Activated CD8-positive, alpha-beta memory T cell treated with anti-CD3 and anti-CD28 coated beads for 36 hours (primary cell): ENCODE measurements at regions not wholly inside any gene's neighbourhood (a gene's known extent, or its start where the extent isn't known, plus 50 kb on each side); places are given as distances from the start of the nearest gene placed in this dataset.

Source experiments
- CTCF ChIA-PET: fragments of 350-600 bp; sonication (Branson Sonifier 250); formaldehyde crosslinking; loops from one replicate; lab custom pipeline; 2021; ENCODE audit warnings: antibody characterized with exemption; lab: Charles Lee
- POLR2A ChIA-PET: fragments of 350-600 bp; sonication (Branson Sonifier 250); formaldehyde crosslinking; loops from one replicate; lab custom pipeline; 2021; ENCODE audit warnings: antibody characterized with exemption; lab: Charles Lee

- ChIA-PET POLR2A (no interaction called here), CTCF (no interaction called here)
Measured at GRCh38 chr18:27711382-27711781, 465.5 kb downstream of the CDH2 start.

- ChIA-PET POLR2A (no interaction called here), CTCF (no interaction called here)
Measured at GRCh38 chr18:27709344-27709743, 467.6 kb downstream of the CDH2 start.

- POLR2A ChIA-PET = no interaction called here
- CTCF ChIA-PET = no interaction called here
Measured at GRCh38 chr18:27707201-27707600, 469.7 kb downstream of the CDH2 start.

GRCh38 chr18:27704736-27705361, 472.1 kb downstream of the CDH2 start:
- CTCF ChIA-PET = no interaction called here
- POLR2A ChIA-PET = no interaction called here

GRCh38 chr18:27699137-27699536, 477.8 kb downstream of the CDH2 start:
- CTCF ChIA-PET = no interaction called here
- POLR2A ChIA-PET = no interaction called here

- ChIA-PET POLR2A (no interaction called here), CTCF (no interaction called here)
Measured at GRCh38 chr18:27696148-27696547, 480.8 kb downstream of the CDH2 start.

GRCh38 chr18:27695503-27695902, 481.4 kb downstream of the CDH2 start:
- POLR2A ChIA-PET = no interaction called here
- CTCF ChIA-PET = no interaction called here

- ChIA-PET POLR2A (no interaction called here), CTCF (no interaction called here)
Measured at GRCh38 chr18:27695052-27695451, 481.9 kb downstream of the CDH2 start.

- ChIA-PET CTCF (no interaction called here), POLR2A (no interaction called here)
Measured at GRCh38 chr18:27688581-27688980, 488.3 kb downstream of the CDH2 start.

- CTCF ChIA-PET = no interaction called here
- POLR2A ChIA-PET = no interaction called here
Measured at GRCh38 chr18:27687351-27687979, 489.5 kb downstream of the CDH2 start.

GRCh38 chr18:27685807-27686412, 491.0 kb downstream of the CDH2 start:
- POLR2A ChIA-PET = no interaction called here

GRCh38 chr18:27685091-27685490, 491.8 kb downstream of the CDH2 start:
- ChIA-PET CTCF (no interaction called here), POLR2A (no interaction called here)

More at GRCh38 chr18:27685807-27686412, 491.0 kb downstream of the CDH2 start:
- CTCF ChIA-PET = no interaction called here

- CTCF ChIA-PET = no interaction called here
- POLR2A ChIA-PET = no interaction called here
Measured at GRCh38 chr18:27674411-27674810, 489.3 kb upstream of the CHST9 start.

GRCh38 chr18:27673861-27674260, 488.8 kb upstream of the CHST9 start:
- ChIA-PET CTCF (no interaction called here), POLR2A (no interaction called here)

- ChIA-PET CTCF (no interaction called here), POLR2A (no interaction called here)
Measured at GRCh38 chr18:27668158-27668557, 483.1 kb upstream of the CHST9 start.

GRCh38 chr18:27667064-27667463, 482.0 kb upstream of the CHST9 start:
- CTCF ChIA-PET = no interaction called here

GRCh38 chr18:27666016-27666415, 480.9 kb upstream of the CHST9 start:
- POLR2A ChIA-PET = no interaction called here
- CTCF ChIA-PET = no interaction called here

More at GRCh38 chr18:27667064-27667463, 482.0 kb upstream of the CHST9 start:
- POLR2A ChIA-PET = no interaction called here

GRCh38 chr18:27665264-27665799, 480.2 kb upstream of the CHST9 start:
- POLR2A ChIA-PET = no interaction called here
- CTCF ChIA-PET = interaction anchor here (0.6 kb wide), 1 partner anchor 58 kb away, joined by 3 read pairs; no protein-coding TSS in a partner anchor

GRCh38 chr18:27662949-27663348, 477.8 kb upstream of the CHST9 start:
- POLR2A ChIA-PET = no interaction called here

GRCh38 chr18:27662537-27662936, 477.4 kb upstream of the CHST9 start:
- ChIA-PET CTCF (no interaction called here), POLR2A (no interaction called here)

More at GRCh38 chr18:27662949-27663348, 477.8 kb upstream of the CHST9 start:
- CTCF ChIA-PET = no interaction called here
